Mesodermal cell (in vitro differentiated cells): ENCODE measurements at regions not wholly inside any gene's neighbourhood (a gene's known extent, or its start where the extent isn't known, plus 50 kb on each side); places are given as distances from the start of the nearest gene placed in this dataset.
"Not testable (repeated sequence)": the region's sequence is repeated elsewhere in the genome, so short reads cannot be mapped to it uniquely, and the experiment has no call there.

Experiments used
- H3K27ac ChIP-seq: 2 replicates; pipeline ENCODE4 v1.7.0; 2013; ENCODE audit warnings: mild to moderate bottlenecking, low read depth, low read length, moderate library complexity; ENCODE audit not compliant: severe bottlenecking
- H3K36me3 ChIP-seq: 2 replicates; pipeline ENCODE4 v1.7.1; 2013; ENCODE audit warnings: mild to moderate bottlenecking, low read length, moderate library complexity; ENCODE audit not compliant: control insufficient read depth, insufficient read depth
- H3K4me1 ChIP-seq: one replicate; pipeline ENCODE4 v1.7.1; 2013; ENCODE audit warnings: mild to moderate bottlenecking, low read length; ENCODE audit not compliant: insufficient read depth, control insufficient read depth, poor library complexity, severe bottlenecking
- H3K4me3 ChIP-seq: 2 replicates; pipeline ENCODE4 v1.7.0; 2013; ENCODE audit warnings: low read length, control low read depth, mild to moderate bottlenecking; ENCODE audit not compliant: insufficient read depth, poor library complexity, severe bottlenecking; ENCODE audit errors: extremely low read depth
- H3K9me3 ChIP-seq: 2 replicates; pipeline ENCODE4 v1.7.1; 2013; ENCODE audit warnings: mild to moderate bottlenecking, low read length, moderate library complexity; ENCODE audit not compliant: control insufficient read depth
- WGBS, 2 experiments: methylation state at CpG; one replicate each; pipeline ENCODE4 v1.1.5; 2013; ENCODE audit warnings: missing lambda C conversion rate in 2 of 2; ENCODE audit not compliant: insufficient coverage in 2 of 2; 5-methylcytosine and 5-hydroxymethylcytosine counted together

- H3K4me3 ChIP-seq, result no peak overlapping the region
- no peaks in the 10 kb centered on the region for H3K4me1 ChIP-seq
- 80 to 90% methylated on average over 6 to 12 of the region's 16 CpGs for WGBS, 2 experiments
- peaks cover 75% of the 10 kb centered on the region for H3K9me3 ChIP-seq
- H3K27ac ChIP-seq, result no peak overlapping the region
- no peaks in the 10 kb centered on the region for H3K36me3 ChIP-seq
Observed at GRCh38 chr22:47354668-47355387, 592.4 kb downstream of the TBC1D22A start.

- Histone ChIP-seq H3K9me3 (peaks cover 62% of the 10 kb centered on the region), H3K27ac (no peak overlapping the region), H3K4me3 (no peak overlapping the region), H3K4me1 (no peaks in the 10 kb centered on the region), H3K36me3 (no peaks in the 10 kb centered on the region)
- WGBS, 2 experiments, result 76 to 79% methylated on average over 6 to 10 of the region's 18 CpGs
Observed at GRCh38 chr22:47352920-47353700, 590.7 kb downstream of the TBC1D22A start.

- H3K36me3 ChIP-seq, result no peaks in the 10 kb centered on the region
- WGBS, 2 experiments, result 62 to 77% methylated on average over 6 to 8 of the region's 11 CpGs
- no peaks in the 10 kb centered on the region for H3K4me1 ChIP-seq
- H3K9me3 ChIP-seq, result peaks cover 53% of the 10 kb centered on the region
- H3K4me3 ChIP-seq, result no peak overlapping the region
- no peak overlapping the region for H3K27ac ChIP-seq
Observed at GRCh38 chr22:47351836-47352579, 589.6 kb downstream of the TBC1D22A start.

GRCh38 chr22:47346287-47346686, 583.8 kb downstream of the TBC1D22A start:
- not testable (repeated sequence) for H3K27ac ChIP-seq, H3K4me1 ChIP-seq, H3K36me3 ChIP-seq, H3K4me3 ChIP-seq
- peaks cover 26% of the 10 kb centered on the region for H3K9me3 ChIP-seq
- no CpG with 5 or more reads among the region's 1 CpG for WGBS, 2 experiments

GRCh38 chr22:47345025-47345424, 582.6 kb downstream of the TBC1D22A start:
- Histone ChIP-seq H3K36me3 (no peaks in the 10 kb centered on the region), H3K4me3 (no peak overlapping the region), H3K9me3 (peaks cover 37% of the 10 kb centered on the region), H3K27ac (no peak overlapping the region), H3K4me1 (no peaks in the 10 kb centered on the region)
- WGBS, 2 experiments, result 60 to 62% methylated on average over 7 of the region's 7 CpGs

GRCh38 chr22:47344414-47344813, 582.0 kb downstream of the TBC1D22A start:
- no peak overlapping the region for H3K4me3 ChIP-seq
- peaks cover 43% of the 10 kb centered on the region for H3K9me3 ChIP-seq
- H3K4me1 ChIP-seq, result no peaks in the 10 kb centered on the region
- H3K36me3 ChIP-seq, result no peaks in the 10 kb centered on the region
- 64 to 68% methylated on average over 5 of the region's 6 CpGs for WGBS, 2 experiments
- no peak overlapping the region for H3K27ac ChIP-seq

GRCh38 chr22:47343611-47344010, 581.2 kb downstream of the TBC1D22A start:
- Histone ChIP-seq H3K36me3 (no peaks in the 10 kb centered on the region), H3K4me1 (no peaks in the 10 kb centered on the region), H3K9me3 (peaks cover 50% of the 10 kb centered on the region), H3K4me3 (no peak overlapping the region), H3K27ac (no peak overlapping the region)
- WGBS, 2 experiments, result 68 to 69% methylated on average over 7 to 8 of the region's 8 CpGs

- H3K9me3 ChIP-seq, result peaks cover 59% of the 10 kb centered on the region
- H3K4me3 ChIP-seq, result no peak overlapping the region
- H3K27ac ChIP-seq, result no peak overlapping the region
- H3K4me1 ChIP-seq, result no peaks in the 10 kb centered on the region
- 59 to 71% methylated on average over 6 to 10 of the region's 10 CpGs for WGBS, 2 experiments
- H3K36me3 ChIP-seq, result no peaks in the 10 kb centered on the region
Observed at GRCh38 chr22:47342446-47342845, 580.0 kb downstream of the TBC1D22A start.

GRCh38 chr22:47341464-47341863, 579.0 kb downstream of the TBC1D22A start:
- 82 to 90% methylated on average over 7 of the region's 7 CpGs for WGBS, 2 experiments
- Histone ChIP-seq H3K27ac (no peak overlapping the region), H3K9me3 (peaks cover 62% of the 10 kb centered on the region), H3K36me3 (no peaks in the 10 kb centered on the region), H3K4me3 (no peak overlapping the region), H3K4me1 (no peaks in the 10 kb centered on the region)

- Histone ChIP-seq H3K27ac (no peak overlapping the region), H3K4me1 (no peaks in the 10 kb centered on the region), H3K36me3 (no peaks in the 10 kb centered on the region), H3K9me3 (peaks cover 62% of the 10 kb centered on the region), H3K4me3 (no peak overlapping the region)
- 51 to 59% methylated on average over 4 to 5 of the region's 5 CpGs for WGBS, 2 experiments
Observed at GRCh38 chr22:47340851-47341436, 578.5 kb downstream of the TBC1D22A start.
